ENCODE measurements at regions not wholly inside any gene's neighbourhood (a gene's known extent, or its start where the extent isn't known, plus 50 kb on each side); places are given as distances from the start of the nearest gene placed in this dataset.

DNA sequence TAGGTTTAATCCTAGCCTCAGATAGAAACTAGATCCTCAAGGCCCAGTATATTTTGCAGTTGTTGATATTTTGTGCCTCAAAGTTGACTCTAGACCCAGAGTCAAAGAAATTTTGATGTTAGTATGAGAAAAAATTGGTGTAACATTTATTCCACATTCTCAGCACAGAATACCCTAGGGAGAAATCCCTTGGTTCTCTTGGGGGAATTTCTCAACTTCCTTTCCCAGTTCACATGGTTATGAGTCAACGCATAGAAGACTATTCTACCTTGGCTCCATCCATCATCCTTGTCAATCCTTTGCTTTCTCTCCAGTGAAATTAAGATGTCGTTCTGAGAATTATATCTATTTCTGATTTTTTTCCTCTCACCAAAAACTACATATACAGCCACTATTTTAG lies 145.3 kb downstream of the POSTN start:
- DNase-seq (ENCODE audit: extremely low read depth, low read depth): no peak
- TF ChIP-seq, protein P1, sequence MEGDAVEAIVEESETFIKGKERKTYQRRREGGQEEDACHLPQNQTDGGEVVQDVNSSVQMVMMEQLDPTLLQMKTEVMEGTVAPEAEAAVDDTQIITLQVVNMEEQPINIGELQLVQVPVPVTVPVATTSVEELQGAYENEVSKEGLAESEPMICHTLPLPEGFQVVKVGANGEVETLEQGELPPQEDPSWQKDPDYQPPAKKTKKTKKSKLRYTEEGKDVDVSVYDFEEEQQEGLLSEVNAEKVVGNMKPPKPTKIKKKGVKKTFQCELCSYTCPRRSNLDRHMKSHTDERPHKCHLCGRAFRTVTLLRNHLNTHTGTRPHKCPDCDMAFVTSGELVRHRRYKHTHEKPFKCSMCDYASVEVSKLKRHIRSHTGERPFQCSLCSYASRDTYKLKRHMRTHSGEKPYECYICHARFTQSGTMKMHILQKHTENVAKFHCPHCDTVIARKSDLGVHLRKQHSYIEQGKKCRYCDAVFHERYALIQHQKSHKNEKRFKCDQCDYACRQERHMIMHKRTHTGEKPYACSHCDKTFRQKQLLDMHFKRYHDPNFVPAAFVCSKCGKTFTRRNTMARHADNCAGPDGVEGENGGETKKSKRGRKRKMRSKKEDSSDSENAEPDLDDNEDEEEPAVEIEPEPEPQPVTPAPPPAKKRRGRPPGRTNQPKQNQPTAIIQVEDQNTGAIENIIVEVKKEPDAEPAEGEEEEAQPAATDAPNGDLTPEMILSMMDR (IDR thresholded peaks at IDR 0.05; ENCODE audit: low read depth, low read length): no peak

DNA sequence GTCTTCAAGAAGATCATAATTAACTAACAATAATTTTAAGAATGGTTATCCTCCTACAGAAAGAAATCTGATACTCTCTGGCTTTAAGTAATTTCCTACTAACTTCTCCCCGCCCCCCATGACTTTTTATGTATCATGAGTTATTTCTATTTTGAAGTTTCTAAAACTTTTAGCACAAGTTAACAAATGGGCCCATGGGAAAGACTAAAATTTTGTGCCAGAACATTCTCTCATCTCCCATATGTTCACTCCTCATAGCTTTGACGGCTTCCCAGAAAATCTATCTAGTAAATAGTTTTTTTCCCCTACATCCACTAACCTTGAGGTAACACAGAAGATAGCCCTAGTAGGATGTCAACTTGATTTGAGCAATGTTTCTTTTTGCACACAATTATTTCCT lies 148.3 kb downstream of the POSTN start:
- DNase-seq (ENCODE audit: extremely low read depth, low read depth): no peak
- TF ChIP-seq, protein P1 (IDR thresholded peaks at IDR 0.05; ENCODE audit: low read depth, low read length): no peak

DNA sequence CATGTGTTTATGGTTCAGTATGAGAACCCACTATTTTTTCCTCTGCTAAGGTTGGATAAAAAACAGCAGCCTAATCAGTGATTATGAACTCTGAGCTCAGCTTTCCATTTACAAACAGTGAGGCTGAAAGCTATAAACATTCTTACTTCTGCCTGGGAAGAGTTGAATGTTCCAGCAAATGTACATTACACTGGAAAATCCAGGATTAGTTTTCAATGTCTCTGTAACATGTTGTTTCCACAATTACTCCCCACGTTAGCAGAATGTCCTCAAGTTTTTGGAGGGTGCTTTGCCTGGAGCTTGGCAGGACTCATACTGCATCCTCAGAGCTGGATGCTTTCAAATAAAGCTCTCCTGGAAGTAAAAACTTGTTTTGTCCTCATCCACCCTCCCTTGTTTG lies 150.4 kb downstream of the POSTN start:
- TF ChIP-seq, protein P1 (IDR thresholded peaks at IDR 0.05; ENCODE audit: low read depth, low read length): no peak
- DNase-seq (ENCODE audit: extremely low read depth, low read depth): no peak

DNA sequence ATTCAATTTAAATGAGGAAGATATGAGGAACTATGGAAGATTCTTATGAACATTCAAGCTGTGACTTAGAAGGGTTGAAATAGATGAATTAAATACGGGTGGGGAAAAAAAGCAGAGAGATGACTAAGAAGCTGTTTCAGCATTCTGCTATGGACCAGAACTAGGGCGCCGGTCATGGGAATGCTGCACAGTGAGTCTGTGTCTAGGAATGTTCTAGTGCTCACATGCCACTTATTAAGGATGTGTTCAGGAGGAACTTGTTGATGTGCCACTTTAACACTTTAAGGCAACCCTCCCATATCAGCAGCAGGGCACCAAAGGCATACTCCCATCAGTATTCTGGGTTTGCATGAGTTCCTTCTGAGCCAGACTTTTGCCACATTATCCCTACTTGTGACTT lies 152.1 kb downstream of the POSTN start:
- TF ChIP-seq, protein P1 (IDR thresholded peaks at IDR 0.05; ENCODE audit: low read depth, low read length): no peak

GRCh38 chr13:37443538-37443937 lies 155.0 kb downstream of the POSTN start:
- TF ChIP-seq, protein P1 (IDR thresholded peaks at IDR 0.05; ENCODE audit: low read depth, low read length): no peak
- peak; percentile 24 for DNase-seq (ENCODE audit: extremely low read depth, low read depth)

More for the DNA sequence above, 152.1 kb downstream of the POSTN start:
- peak; percentile 76 for DNase-seq (ENCODE audit: extremely low read depth, low read depth)

- DNase-seq (ENCODE audit: extremely low read depth, low read depth): no peak
These were observed 155.6 kb downstream of the POSTN start for GRCh38 chr13:37442996-37443395.

GRCh38 chr13:37435881-37436280 lies 162.7 kb downstream of the POSTN start:
- TF ChIP-seq, protein P1 (IDR thresholded peaks at IDR 0.05; ENCODE audit: low read depth, low read length): no peak
- DNase-seq (ENCODE audit: extremely low read depth, low read depth): no peak

More at GRCh38 chr13:37442996-37443395, 155.6 kb downstream of the POSTN start:
- TF ChIP-seq, protein P1 (IDR thresholded peaks at IDR 0.05; ENCODE audit: low read depth, low read length): no peak
